ENCODE measurements at regions not wholly inside any gene's neighbourhood (a gene's known extent, or its start where the extent isn't known, plus 50 kb on each side); places are given as distances from the start of the nearest gene placed in this dataset.

DNA sequence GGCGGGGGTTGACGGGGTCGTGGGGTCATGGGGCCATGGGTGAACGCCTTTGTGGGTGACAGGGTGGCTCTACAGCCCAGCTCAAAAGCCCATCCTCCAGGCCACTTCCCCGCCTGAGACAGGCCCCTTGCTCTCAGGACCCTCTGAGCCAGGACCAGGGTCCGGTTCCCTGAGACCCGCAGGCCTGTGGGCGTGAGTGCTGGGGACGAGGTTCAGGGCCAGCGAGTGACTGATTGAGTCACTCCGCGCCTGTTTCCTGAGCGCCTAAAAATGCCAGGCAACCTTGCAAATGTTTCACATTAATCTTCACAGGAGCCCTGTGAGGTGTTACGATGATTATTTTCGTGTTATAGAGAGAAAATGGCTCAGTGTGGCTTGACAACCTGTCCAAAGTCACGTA is 97.8 kb downstream of the ZNF674 start:
- peak; percentile 51 for DNase-seq

DNA sequence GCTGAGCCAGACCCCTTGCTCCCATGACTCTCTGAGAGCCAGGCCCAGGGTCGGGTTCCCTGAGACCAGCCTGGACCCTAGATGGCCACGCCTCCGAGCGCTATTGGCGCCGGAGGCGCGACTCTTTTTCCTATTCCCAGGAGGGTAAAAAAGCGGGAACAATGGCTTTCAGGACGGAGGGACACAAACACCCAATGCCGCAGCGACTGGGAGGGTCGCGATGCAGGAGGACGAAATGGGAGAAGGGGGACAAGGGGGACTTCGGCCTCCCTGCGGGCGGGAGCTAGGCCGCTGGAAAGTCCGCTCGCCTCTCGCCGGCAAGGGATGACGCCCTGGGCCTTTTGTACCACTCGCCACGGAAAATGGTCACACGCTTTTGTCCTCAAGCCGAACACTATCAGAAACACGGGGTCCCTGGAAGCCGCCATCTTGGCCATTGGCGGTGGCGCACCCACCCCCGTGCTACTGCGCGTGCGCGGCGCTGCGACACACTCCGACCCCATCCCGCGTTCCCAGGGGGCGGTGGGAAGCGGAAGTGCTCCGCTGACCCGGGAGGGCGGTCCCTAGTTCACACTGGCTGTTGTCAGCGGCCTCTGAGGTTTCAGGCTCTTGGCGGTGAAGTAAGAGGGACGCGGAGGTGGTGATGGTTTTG is 98.4 kb downstream of the ZNF674 start:
- peak; percentile 90 for DNase-seq

DNA sequence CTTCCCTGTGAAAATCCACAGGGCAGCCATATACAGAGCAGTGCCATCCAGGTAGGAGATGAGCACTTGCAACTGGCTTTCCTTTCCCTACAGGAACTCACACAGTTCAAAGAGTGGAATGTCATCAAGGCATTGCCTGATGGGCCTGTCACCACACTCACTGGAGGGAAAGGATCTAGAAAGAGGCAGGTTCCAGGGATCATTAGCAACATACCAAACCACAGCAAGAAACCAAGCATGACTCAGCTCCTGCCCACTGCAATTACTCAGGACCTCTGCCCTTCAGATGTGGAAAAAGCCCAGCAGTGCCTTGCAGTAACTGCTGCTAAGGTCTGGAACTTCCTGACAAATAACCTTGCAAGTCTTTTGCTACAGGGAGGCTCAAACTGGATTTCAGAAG is 101.2 kb downstream of the ZNF674 start:
- peak; percentile 11 for DNase-seq

DNA sequence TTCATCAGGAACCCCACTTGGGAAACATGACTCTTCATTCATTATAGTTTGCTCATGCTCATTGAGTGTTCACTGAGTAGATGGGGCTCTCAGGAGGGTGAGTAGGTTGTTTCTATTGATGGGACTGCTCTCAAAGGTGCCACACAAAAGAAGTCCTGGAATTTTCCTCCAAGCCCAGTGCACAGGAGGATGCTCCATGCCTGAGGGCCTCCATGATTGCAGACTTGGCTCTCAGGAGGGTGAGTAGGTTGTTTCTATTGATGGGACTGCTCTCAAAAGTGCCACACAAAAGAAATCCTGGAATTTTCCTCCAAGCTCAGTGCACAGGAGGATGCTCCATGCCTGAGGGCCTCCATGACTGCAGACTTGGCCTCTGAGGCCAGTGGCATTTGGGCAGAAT is 108.5 kb downstream of the ZNF674 start:
- DNase-seq, result no peak

DNA sequence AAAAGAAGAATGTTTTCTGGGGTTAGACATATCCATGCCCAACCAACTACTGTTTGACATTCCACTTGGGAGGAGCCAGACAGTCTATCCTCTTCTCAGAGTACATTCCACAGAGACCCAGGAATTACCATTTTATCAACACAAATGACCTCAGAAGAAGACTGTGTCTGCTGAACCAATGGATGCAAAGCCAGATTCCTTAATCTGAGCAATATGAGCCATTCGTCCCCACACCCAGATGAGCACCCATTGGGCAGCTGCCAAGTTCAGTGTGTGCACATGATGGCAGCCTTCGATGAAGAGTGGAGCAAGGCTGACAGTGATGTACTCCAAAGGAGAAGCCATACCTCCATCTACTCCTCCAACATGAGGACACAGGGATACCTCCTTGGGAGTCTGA is 111.3 kb downstream of the ZNF674 start:
- DNase-seq, result no peak

DNA sequence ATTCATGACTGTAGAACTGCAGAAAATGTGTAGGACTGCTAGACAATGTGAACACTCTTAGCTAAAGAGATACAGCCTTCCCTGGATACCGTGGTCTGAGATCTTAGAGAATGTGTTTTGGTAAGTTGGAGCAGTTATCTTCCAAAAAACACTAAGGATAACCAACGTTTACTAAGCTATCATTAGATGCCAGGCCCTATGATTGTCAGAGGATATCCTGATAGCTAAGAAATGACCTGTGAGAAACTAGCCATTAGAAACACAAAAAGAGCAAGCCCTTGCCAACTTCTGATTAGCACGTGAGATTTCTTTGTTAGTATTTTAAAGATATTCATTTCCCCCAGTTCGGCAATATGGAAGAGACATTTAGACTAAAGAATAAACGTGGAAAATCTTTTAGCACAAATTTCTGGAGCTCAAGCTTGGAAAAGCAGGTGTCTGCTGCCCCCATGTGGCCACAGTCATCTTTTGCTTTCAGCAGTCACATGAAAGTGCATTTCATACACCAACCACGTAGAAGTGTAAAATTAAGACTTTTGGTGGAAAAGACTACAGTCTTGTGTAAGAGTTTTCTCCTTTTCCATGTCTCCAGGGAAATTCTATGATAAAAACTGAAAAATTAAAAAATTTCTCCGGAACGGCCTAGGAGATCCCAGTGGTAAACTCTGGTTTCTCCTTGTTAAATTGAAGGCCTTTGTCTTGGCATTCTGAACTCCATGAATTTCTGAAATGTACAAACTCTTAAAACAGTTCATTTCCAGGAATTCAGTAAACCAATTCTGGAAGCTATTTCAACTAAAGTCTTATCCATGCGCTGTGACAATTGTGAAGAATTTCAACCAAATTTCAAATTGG is 136.4 kb downstream of the ZNF674 start:
- DNase-seq, result peak; percentile 72

- DNase-seq, result no peak
Measured at GRCh38 chrX:46407753-46408130, 137.5 kb downstream of the ZNF674 start.

- DNase-seq, result no peak
Measured at GRCh38 chrX:46407036-46407752, 138.0 kb downstream of the ZNF674 start.

DNA sequence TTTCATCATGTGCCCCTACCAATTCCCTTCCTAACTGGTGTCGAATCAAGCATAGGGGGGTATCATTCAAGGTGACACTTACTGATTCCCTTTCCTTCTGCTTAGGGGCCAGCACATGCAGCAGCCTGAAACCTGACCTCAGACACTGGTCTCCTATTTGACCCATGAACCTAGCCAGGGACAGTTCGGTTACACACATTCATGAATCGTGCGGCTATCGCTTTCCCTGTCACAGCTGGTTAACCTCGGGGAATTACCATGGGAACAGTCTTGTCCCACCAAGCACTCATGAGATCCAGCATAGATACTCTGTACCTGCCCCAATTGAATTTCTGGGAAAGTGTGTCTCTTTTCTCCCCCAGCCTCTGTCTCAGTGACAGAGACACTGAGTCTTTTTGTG is 140.4 kb downstream of the ZNF674 start:
- DNase-seq, result no peak

DNA sequence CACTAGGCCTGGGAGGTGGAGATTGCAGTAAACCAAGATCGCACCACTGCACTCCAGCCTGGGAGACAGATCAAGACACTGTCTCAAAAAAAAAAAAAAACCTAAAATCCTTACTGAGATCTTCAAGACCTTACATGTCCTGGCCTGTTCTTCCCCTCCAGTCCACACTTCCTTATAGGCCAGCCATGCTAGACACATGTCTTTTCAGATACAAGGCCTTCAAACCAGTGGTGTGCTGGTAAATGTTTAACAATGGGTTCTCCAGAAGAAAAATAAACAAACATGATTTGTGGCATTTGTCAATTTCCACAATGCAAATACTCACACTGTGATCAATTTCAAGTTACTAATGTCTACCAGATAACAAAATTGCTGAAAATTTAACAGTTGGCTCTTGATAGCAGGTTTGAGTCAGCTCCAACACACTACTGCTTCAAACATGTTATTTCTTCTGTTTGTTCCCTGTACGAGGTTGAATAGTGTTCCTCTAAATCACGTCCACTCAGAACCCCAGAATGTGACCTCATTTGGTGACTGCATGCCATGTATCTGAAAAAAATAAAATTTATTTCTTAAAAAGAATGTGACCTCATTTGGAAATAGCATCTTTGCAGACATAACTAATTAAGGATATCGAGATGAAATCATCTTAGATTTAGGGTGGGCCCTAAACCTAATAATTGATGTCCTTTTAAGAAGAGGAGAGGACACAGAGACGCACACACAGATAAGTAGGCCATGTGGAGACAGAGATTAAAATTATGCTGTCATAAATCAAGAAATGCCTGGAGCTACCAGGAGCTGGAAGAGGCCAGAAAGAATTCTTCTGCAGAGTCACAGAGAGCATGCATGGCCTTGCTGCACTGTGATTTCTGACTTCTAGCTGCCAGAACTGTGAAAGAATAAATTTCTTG is 144.4 kb downstream of the ZNF674 start:
- DNase-seq, result peak; percentile 2

DNA sequence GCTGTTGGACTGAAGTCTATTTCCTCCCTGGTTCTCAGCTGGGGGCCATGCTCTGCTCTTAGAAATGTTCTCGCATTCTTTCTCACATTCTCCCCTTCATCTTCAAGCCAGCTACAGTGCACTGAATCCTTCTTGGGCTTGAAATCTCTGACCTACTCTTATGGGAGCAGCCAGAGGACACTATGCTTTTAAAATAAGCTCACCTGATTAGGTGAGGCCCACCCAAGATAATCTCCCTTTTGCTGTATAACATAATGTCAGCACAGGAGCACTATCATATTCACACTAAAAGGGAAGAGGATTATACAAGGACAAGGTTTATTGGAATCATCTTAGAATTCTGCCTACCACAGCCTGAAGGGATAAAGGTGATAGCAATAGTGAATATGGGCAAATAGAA is 146.3 kb downstream of the ZNF674 start:
- DNase-seq, result no peak

GRCh38 chrX:46398126-46398525 is 147.1 kb downstream of the ZNF674 start:
- no peak for DNase-seq

- DNase-seq, result peak; percentile 14
Measured at GRCh38 chrX:46386511-46386910, 158.7 kb downstream of the ZNF674 start.

DNA sequence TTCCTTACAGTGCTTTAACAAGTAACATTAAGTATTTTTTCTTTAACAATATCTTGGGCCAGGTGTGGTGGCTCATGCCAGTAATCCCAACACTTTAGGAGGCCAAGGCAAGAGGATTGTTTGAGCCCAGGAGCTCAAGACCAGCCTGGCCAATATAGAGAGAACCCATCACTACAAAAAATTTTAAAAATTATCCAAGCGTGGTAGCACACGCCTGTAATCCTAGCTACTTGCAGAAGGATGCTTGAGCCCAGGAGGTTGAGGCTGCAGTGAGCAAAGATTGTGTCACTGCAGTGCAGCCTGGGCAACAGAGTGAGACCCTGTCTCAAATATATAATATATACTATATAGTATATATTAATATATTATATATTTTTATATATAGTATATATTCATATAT is 162.2 kb downstream of the ZNF674 start:
- no peak for DNase-seq

DNA sequence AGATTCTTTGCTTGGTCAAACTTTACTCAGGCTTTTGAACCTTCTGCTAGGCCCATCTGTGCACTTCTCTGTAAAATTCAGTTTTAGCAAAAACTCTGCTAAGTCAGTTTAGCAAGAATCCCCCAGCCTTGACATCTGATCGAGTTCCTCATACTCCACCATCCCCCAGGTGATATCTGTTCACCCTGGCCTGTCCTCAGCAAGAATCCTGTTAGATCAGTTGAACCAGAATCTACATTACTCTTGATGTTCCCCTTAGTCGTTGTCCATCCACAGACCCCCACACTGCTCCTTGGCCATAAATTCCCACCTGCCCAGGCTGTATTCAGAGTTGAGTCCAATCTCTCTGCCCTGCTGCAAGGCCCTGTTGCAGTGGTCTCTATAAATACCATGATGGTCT is 162.6 kb downstream of the ZNF674 start:
- DNase-seq, result no peak

DNA sequence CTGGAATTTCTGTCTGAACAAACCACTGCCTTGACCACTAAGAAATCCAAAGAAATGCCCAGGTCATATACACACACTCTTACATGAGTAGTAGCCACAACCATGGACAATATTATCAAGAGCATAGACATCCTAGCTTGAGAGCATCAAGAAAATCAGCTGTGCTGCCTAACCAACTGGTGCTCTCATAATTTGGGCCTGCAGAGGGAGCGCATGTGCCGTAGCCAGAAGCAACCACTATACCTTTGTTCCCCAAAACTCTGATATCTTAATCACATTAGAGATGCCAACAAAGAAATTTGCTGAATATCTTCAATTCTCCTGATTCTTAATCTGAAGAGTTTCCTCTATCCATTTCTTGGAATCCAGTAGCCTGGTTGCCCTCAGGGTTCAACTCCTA is 163.6 kb downstream of the ZNF674 start:
- peak; percentile 52 for DNase-seq

DNA sequence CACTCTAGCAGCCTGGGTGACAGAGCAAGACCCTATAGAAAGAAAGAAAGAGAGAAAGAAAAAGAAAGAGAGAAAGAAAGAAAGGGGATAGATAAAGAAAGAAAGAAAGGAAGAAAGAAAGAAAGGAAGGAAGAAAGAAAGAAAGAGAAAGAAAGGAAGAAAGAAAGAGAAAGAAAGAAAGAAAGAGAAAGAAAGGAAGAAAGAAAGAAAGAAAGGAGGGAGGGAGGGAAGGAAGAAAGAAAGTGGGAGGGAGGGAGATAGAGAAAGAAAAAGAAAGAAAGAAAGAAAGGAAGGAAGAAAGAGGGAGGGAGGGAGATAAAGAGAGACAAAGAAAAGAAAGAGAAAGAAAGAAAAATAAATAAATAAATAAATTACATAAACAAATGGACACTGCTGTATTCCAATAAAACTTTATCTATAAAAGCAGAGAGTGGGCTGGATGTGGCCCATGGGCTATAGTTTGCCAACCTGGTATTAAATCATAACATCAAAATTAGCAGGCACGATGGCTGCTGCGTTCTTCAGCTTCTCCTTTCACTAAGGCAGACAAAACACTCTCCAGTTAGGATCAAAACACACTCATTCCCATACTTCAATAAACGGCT is 165.0 kb downstream of the ZNF674 start:
- no peak for DNase-seq

- peak; percentile 72 for DNase-seq
Measured at GRCh38 chrX:46376246-46376885, 168.9 kb downstream of the ZNF674 start.

GRCh38 chrX:46375831-46376230 is 169.4 kb downstream of the ZNF674 start:
- DNase-seq, result no peak

DNA sequence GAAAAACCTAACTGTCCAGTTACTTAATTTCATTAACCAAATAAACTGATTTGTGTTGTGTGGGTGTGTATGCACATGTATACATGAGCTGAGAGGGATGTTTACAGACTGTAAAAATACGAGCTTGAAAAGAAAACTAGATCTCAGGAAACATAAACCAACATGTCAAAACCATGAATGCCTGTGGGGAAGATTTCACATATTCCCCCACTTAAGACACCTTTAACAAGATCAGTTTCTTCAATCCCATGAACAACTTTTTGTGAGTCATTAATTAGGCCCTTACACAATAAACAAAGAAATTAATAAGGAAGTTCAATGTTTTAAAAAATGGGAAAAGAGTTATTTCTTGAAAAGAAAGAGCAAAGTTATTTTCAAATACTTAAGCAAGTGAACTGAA is 170.8 kb downstream of the ZNF674 start:
- DNase-seq, result no peak

DNA sequence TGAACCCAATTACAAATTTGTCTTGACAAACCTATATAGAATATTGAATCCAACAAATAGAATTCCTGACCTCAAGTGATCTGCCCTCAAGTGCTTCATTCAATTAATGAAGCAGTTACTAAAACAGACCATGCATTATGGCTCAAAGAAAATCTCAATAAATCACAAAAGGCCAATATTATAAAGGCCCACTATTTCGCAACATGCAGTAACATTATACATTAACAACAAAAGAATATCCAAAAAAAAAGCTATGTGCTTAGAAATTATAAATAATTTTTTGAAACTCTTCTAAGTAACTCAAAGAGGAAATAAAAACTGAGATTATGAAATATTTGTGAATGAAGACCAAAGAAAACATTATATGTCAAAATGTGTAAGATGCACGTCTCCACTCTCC is 177.7 kb downstream of the ZNF674 start:
- DNase-seq, result no peak

Data from DMS53 (cell line).